ENCODE measurements at regions not wholly inside any gene's neighbourhood (a gene's known extent, or its start where the extent isn't known, plus 50 kb on each side); places are given as distances from the start of the nearest gene placed in this dataset.
"Not testable (repeated sequence)": the region's sequence is repeated elsewhere in the genome, so short reads cannot be mapped to it uniquely, and the experiment has no call there.

GRCh38 chr12:69047990-69048389 lies 115.0 kb upstream of the CPM start:
- DNase-seq (ENCODE audit: low read depth): no peak
- TF ChIP-seq CTCF (IDR thresholded peaks at IDR 0.05; ENCODE audit: insufficient read depth, low read length): no peak
- no peak overlapping the region for H3K4me3 ChIP-seq (ENCODE audit: low read depth, low read length)

DNA sequence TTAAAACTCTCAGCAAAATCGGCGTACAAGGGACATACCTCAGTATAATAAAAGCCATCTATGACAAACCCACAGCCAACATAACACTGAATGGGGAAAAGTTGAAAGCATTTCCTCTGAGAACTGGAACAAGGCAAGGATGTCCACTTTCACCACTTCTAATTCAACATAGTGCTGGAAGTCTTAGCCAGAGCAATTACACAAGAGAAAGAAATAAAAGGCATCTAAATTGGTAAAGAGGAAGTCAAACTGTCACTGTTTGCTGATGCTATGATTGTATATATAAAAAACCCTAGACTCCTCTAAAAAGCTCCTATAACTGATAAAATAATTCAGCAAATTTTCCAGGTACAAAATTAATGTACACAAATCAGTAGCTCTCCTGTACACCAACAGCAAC lies 116.9 kb upstream of the CPM start:
- not testable (repeated sequence) for H3K4me3 ChIP-seq (ENCODE audit: low read depth, low read length); DNase-seq (ENCODE audit: low read depth)

DNA sequence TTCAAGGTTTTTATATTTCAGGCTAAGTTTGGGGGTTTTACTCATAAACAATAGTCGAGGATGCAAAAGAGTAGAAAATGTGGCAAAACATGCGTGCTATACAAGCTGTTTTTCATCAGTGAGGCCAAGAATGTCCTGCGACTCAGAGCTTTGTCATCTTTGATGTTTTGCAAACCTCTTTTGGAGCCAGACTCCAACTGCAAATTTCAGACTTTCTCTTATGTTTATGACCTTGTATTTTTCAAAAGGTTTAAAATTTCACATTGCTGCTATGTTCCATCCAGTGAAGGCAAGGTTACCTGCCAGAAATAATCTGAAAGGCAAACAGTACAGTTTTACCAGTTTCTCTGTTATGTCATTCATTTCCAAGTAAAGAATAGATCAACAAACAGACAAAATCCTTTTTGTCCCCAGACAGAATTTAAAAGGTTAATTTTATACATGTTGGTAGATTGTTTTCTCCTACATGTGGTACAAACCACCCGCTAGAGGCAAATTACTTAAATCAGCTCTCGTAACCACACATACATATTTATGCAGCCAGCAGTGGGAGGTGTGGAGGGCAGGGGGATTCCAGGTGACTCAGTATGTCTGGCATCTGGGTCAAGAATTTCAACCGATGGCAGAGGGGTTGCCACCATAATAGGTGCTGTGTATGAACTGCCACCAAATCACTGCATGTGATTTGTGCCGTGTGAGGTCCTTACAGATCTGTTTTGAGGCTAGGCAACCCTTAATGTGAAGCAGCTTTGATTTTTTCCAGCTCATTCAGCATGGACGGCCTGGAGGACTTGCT lies 119.8 kb upstream of the CPM start:
- peak; percentile 22 for TF ChIP-seq CTCF (IDR thresholded peaks at IDR 0.05; ENCODE audit: insufficient read depth, low read length)
- DNase-seq (ENCODE audit: low read depth): peak; percentile 91
- no peak overlapping the region for H3K4me3 ChIP-seq (ENCODE audit: low read depth, low read length)

- no peak for TF ChIP-seq CTCF (IDR thresholded peaks at IDR 0.05; ENCODE audit: insufficient read depth, low read length)
- no peak for DNase-seq (ENCODE audit: low read depth)
These were observed 121.5 kb upstream of the CPM start for GRCh38 chr12:69054343-69055056.

DNA sequence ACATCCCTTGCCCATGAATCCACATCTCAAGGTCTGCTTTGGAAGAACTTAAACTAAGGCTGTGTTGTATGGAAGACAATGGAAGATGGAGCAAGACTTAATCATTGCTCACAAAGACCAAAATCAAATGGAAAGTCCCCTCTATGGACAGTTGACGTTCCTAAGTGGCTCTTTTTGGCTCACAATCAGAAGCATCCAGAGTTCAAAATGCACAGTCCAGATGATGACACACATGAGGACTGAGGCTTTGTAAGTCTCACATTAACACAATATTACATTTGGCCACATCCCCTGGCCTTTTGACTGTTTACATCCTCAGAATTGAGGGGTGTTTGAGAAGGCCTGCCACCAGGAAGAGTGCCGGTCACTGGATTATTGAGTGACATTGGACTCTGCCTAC lies 122.3 kb upstream of the CPM start:
- no peak for DNase-seq (ENCODE audit: low read depth)
- no peak for TF ChIP-seq CTCF (IDR thresholded peaks at IDR 0.05; ENCODE audit: insufficient read depth, low read length)

More at GRCh38 chr12:69054343-69055056, 121.5 kb upstream of the CPM start:
- H3K4me3 ChIP-seq (ENCODE audit: low read depth, low read length): no peak overlapping the region

DNA sequence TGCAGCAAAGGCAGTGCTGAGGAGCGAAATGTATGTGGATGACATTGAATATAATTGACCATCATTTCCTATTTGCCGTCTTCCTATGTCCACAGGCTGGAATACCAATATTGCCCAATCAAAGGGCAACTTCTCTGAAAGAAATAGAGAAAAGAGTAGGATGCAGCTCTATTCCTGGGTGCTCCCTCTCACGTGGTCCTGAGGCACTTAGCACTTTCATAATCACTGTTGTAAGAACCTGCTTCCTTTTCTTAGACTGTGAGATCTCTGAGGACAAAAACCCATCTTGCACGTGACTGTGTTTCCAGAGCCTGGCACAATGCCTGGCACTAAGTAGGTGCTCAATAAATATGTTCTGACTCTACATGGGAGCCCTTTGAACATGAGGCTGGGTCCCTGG lies 122.7 kb upstream of the CPM start:
- no peak for TF ChIP-seq CTCF (IDR thresholded peaks at IDR 0.05; ENCODE audit: insufficient read depth, low read length)
- H3K4me3 ChIP-seq (ENCODE audit: low read depth, low read length): no peak overlapping the region
- DNase-seq (ENCODE audit: low read depth): no peak

More for the DNA sequence above, 122.3 kb upstream of the CPM start:
- no peak overlapping the region for H3K4me3 ChIP-seq (ENCODE audit: low read depth, low read length)

- DNase-seq (ENCODE audit: low read depth): peak; percentile 86
- no peak for TF ChIP-seq CTCF (IDR thresholded peaks at IDR 0.05; ENCODE audit: insufficient read depth, low read length)
- H3K4me3 ChIP-seq (ENCODE audit: low read depth, low read length): no peak overlapping the region
These were observed 124.0 kb upstream of the CPM start for GRCh38 chr12:69056743-69057515.
